ENCODE measurements at regions not wholly inside any gene's neighbourhood (a gene's known extent, or its start where the extent isn't known, plus 50 kb on each side); places are given as distances from the start of the nearest gene placed in this dataset.

GRCh38 chr7:136033413-136034031 is 56.4 kb upstream of the MTPN start:
- H3K4me3 ChIP-seq = no peak overlapping the region
- H3K27ac ChIP-seq = peak overlapping the region in 3 of 4 donors; percentile 78 to 86 (median 84)
- peak; percentile 94 to 99 (median 98) for TF ChIP-seq EP300 (IDR thresholded peaks at IDR 0.05)
- TF ChIP-seq POLR2AphosphoS5 (IDR thresholded peaks at IDR 0.05) = peak; percentile 95 to 99 (median 98)
- TF ChIP-seq POLR2A (IDR thresholded peaks at IDR 0.05) = no peak
- peaks cover 2 to 72% (median 50%) of the 10 kb centered on the region in 4 donors for H3K4me1 ChIP-seq
- intact Hi-C loops (cut with DNase I) = loop anchor here (1.0 to 10.0 kb wide), 9 partner anchors 97 to 1961 kb away; no protein-coding TSS in a partner anchor
- H3K27me3 ChIP-seq = no peaks in the 10 kb centered on the region
- no peaks in the 10 kb centered on the region for H3K36me3 ChIP-seq
- peak; percentile 91 for DNase-seq
- 51 to 60% methylated on average over 6 of the region's 6 CpGs for WGBS, 2 donors
- H3K9me3 ChIP-seq = no peaks in the 10 kb centered on the region

DNA sequence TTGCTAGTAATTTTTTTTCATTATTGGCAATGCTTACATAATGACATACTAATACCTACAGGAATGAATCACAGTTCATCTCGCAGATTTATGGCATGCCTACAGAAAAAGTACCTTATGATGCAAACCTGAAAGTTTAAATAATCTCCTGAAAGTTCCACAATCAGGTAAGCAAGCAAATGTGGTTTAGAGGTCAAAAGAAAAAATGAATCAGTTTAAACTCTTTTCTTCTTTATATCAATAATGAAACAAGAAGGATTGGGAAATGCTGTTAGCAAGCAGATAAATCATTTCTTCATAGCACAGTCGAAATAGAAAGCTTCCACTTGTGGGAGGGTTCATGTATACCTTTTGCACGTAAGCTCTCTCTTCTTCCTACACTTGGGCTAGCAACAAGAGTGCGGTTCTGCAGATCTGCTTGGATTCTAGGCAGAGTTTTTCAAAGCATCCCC is 53.7 kb upstream of the MTPN start:
- Histone ChIP-seq H3K36me3 (no peaks in the 10 kb centered on the region), H3K27me3 (no peaks in the 10 kb centered on the region), H3K4me1 (peaks cover 2 to 56% (median 35%) of the 10 kb centered on the region in 4 donors), H3K4me3 (no peak overlapping the region), H3K9me3 (no peaks in the 10 kb centered on the region), H3K27ac (peak overlapping the region in 3 of 4 donors; percentile 78 to 86 (median 84))
- 72 to 73% methylated on average over 4 of the region's 4 CpGs for WGBS, 2 donors
- no peak for DNase-seq
- intact Hi-C loops (cut with DNase I) = loop anchor here (5.0 to 10.0 kb wide), 6 partner anchors 261 to 1964 kb away; no protein-coding TSS in a partner anchor
- TF ChIP-seq, protein P1, sequence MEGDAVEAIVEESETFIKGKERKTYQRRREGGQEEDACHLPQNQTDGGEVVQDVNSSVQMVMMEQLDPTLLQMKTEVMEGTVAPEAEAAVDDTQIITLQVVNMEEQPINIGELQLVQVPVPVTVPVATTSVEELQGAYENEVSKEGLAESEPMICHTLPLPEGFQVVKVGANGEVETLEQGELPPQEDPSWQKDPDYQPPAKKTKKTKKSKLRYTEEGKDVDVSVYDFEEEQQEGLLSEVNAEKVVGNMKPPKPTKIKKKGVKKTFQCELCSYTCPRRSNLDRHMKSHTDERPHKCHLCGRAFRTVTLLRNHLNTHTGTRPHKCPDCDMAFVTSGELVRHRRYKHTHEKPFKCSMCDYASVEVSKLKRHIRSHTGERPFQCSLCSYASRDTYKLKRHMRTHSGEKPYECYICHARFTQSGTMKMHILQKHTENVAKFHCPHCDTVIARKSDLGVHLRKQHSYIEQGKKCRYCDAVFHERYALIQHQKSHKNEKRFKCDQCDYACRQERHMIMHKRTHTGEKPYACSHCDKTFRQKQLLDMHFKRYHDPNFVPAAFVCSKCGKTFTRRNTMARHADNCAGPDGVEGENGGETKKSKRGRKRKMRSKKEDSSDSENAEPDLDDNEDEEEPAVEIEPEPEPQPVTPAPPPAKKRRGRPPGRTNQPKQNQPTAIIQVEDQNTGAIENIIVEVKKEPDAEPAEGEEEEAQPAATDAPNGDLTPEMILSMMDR (IDR thresholded peaks at IDR 0.05) = no peak
- TF ChIP-seq EP300 (IDR thresholded peaks at IDR 0.05) (no peak), POLR2AphosphoS5 (IDR thresholded peaks at IDR 0.05) (no peak), POLR2A (IDR thresholded peaks at IDR 0.05) (no peak)

GRCh38 chr7:136030330-136030729 is 53.2 kb upstream of the MTPN start:
- TF ChIP-seq, protein P1 (IDR thresholded peaks at IDR 0.05) = no peak
- no peak for TF ChIP-seq EP300 (IDR thresholded peaks at IDR 0.05)
- TF ChIP-seq POLR2AphosphoS5 (IDR thresholded peaks at IDR 0.05) = no peak
- TF ChIP-seq POLR2A (IDR thresholded peaks at IDR 0.05) = no peak
- Histone ChIP-seq H3K27ac (no peak overlapping the region), H3K36me3 (no peaks in the 10 kb centered on the region), H3K4me3 (no peak overlapping the region), H3K9me3 (no peaks in the 10 kb centered on the region), H3K27me3 (no peaks in the 10 kb centered on the region), H3K4me1 (peaks cover 2 to 50% (median 33%) of the 10 kb centered on the region in 4 donors)
- DNase-seq = no peak
- 65 to 86% methylated on average over 2 of the region's 2 CpGs for WGBS, 2 donors
- intact Hi-C loops (cut with DNase I) = loop anchor here (5.0 to 10.0 kb wide), 6 partner anchors 262 to 1964 kb away; no protein-coding TSS in a partner anchor

DNA sequence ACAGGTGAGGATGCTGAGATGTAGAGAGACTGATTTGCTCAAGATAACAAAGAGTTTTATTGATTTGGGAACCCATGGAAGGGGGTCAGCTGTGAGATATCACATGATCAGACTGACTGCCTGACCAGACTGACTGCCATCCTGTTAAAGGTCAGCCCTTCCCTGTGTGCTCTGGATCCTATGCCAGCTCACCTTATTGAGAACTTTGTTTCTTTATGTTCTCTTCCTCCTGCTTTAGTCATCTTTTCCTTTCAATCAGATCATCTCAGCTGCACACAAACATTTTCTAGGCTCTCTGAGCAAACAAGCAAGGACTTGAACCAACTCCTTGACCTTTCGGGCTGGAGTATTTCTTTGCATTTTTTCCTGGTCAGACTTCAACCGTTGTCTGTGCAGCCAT is 50.0 kb upstream of the MTPN start:
- no peak for DNase-seq
- TF ChIP-seq, protein P1 (IDR thresholded peaks at IDR 0.05) = no peak
- TF ChIP-seq POLR2A (IDR thresholded peaks at IDR 0.05) (no peak), EP300 (IDR thresholded peaks at IDR 0.05) (no peak), POLR2AphosphoS5 (IDR thresholded peaks at IDR 0.05) (no peak)
- Histone ChIP-seq H3K4me1 (peaks cover 0 to 21% (median 13%) of the 10 kb centered on the region in 4 donors), H3K27ac (no peak overlapping the region), H3K27me3 (no peaks in the 10 kb centered on the region), H3K9me3 (no peaks in the 10 kb centered on the region), H3K36me3 (no peaks in the 10 kb centered on the region), H3K4me3 (no peak overlapping the region)
- intact Hi-C loops (cut with DNase I) = no loop called here
- 90 to 93% methylated on average over 2 of the region's 2 CpGs for WGBS, 2 donors

Small RNA genes in the stretch of these regions (small RNA-seq; reads per million reads assigned to genes)
- 0 reads per million in 3 donors for gene RF00019

All from sigmoid colon (tissue), 6 donors.